Upper lobe of right lung (tissue), 1 donor: ENCODE measurements at regions not wholly inside any gene's neighbourhood (a gene's known extent, or its start where the extent isn't known, plus 50 kb on each side); places are given as distances from the start of the nearest gene placed in this dataset.

ENCODE experiments used
- ATAC-seq: fragments of 200-7000 bp; cut with Tn5 transposase; one replicate; pipeline ENCODE4 v1.9.1; 2020; ENCODE audit warnings: mild to moderate bottlenecking, moderate library complexity
- DNase-seq: peaks from one replicate; pipeline ENCODE4 v3.0.0-alpha.2; 2020
- H3K27ac ChIP-seq: fragments of 200-600 bp; one replicate; pipeline ENCODE4 v1.8.0; 2022
- H3K27me3 ChIP-seq: fragments of 200-600 bp; one replicate; pipeline ENCODE4 v1.8.0; 2022; ENCODE audit warnings: mild to moderate bottlenecking
- H3K36me3 ChIP-seq: fragments of 200-600 bp; one replicate; pipeline ENCODE4 v1.8.0; 2022
- H3K4me1 ChIP-seq: fragments of 200-600 bp; one replicate; pipeline ENCODE4 v1.8.0; 2022
- H3K4me3 ChIP-seq: fragments of 200-600 bp; one replicate; pipeline ENCODE4 v1.8.0; 2022; ENCODE audit warnings: mild to moderate bottlenecking
- H3K9me3 ChIP-seq: fragments of 200-600 bp; one replicate; pipeline ENCODE4 v1.8.0; 2022
- CTCF ChIP-seq: fragments of 200-600 bp; IDR thresholded peaks from one replicate; pipeline ENCODE4 v1.8.0; 2022; ENCODE audit warnings: antibody characterized with exemption
- intact Hi-C: fragments of 100-400 bp; cut with DNase I; formaldehyde crosslinking; loops from one replicate; pipeline ENCODE4 v1.11.0; 2022
- donor health status: DM: no; HTN: yes; CAD: no; lungs with severe emphysema.

GRCh38 chr1:188432427-188432826, 1603.7 kb downstream of the PLA2G4A start:
- Histone ChIP-seq H3K36me3 (no peaks in the 10 kb centered on the region), H3K9me3 (no peaks in the 10 kb centered on the region), H3K4me1 (no peaks in the 10 kb centered on the region), H3K27me3 (no peaks in the 10 kb centered on the region), H3K4me3 (no peak overlapping the region), H3K27ac (no peak overlapping the region)
- TF ChIP-seq CTCF = no peak
- ATAC-seq (no peak), DNase-seq (no peak)
- intact Hi-C loops = no loop called here

GRCh38 chr1:188433425-188433824, 1604.7 kb downstream of the PLA2G4A start:
- no peaks in the 10 kb centered on the region for H3K27me3 ChIP-seq
- H3K4me1 ChIP-seq = no peaks in the 10 kb centered on the region
- DNase-seq (no peak), ATAC-seq (no peak)
- H3K9me3 ChIP-seq = no peaks in the 10 kb centered on the region
- no peak for TF ChIP-seq CTCF
- H3K36me3 ChIP-seq = no peaks in the 10 kb centered on the region
- intact Hi-C loops = no loop called here
- no peak overlapping the region for H3K27ac ChIP-seq
- no peak overlapping the region for H3K4me3 ChIP-seq

GRCh38 chr1:188444526-188444925, 1615.8 kb downstream of the PLA2G4A start:
- DNase-seq (no peak), ATAC-seq (no peak)
- Histone ChIP-seq H3K27me3 (no peaks in the 10 kb centered on the region), H3K9me3 (no peaks in the 10 kb centered on the region), H3K4me3 (no peak overlapping the region), H3K36me3 (no peaks in the 10 kb centered on the region), H3K4me1 (no peaks in the 10 kb centered on the region), H3K27ac (no peak overlapping the region)
- no peak for TF ChIP-seq CTCF
- intact Hi-C loops = no loop called here

GRCh38 chr1:188462837-188463236, 1634.1 kb downstream of the PLA2G4A start:
- intact Hi-C loops = no loop called here
- no peak for DNase-seq
- no peak overlapping the region for H3K27ac ChIP-seq
- TF ChIP-seq CTCF = no peak
- ATAC-seq = no peak
- no peaks in the 10 kb centered on the region for H3K9me3 ChIP-seq
- H3K27me3 ChIP-seq = no peaks in the 10 kb centered on the region
- no peaks in the 10 kb centered on the region for H3K4me1 ChIP-seq
- no peak overlapping the region for H3K4me3 ChIP-seq
- H3K36me3 ChIP-seq = no peaks in the 10 kb centered on the region

GRCh38 chr1:188463919-188464318, 1635.2 kb downstream of the PLA2G4A start:
- H3K9me3 ChIP-seq = no peaks in the 10 kb centered on the region
- DNase-seq (no peak), ATAC-seq (no peak)
- no peaks in the 10 kb centered on the region for H3K27me3 ChIP-seq
- no peaks in the 10 kb centered on the region for H3K36me3 ChIP-seq
- no peak overlapping the region for H3K27ac ChIP-seq
- intact Hi-C loops = no loop called here
- no peak for TF ChIP-seq CTCF
- no peaks in the 10 kb centered on the region for H3K4me1 ChIP-seq
- H3K4me3 ChIP-seq = no peak overlapping the region

- H3K4me3 ChIP-seq = no peak overlapping the region
- DNase-seq (no peak), ATAC-seq (no peak)
- no peak for TF ChIP-seq CTCF
- no peaks in the 10 kb centered on the region for H3K27me3 ChIP-seq
- H3K9me3 ChIP-seq = no peaks in the 10 kb centered on the region
- H3K27ac ChIP-seq = no peak overlapping the region
- intact Hi-C loops = no loop called here
- H3K36me3 ChIP-seq = no peaks in the 10 kb centered on the region
- no peaks in the 10 kb centered on the region for H3K4me1 ChIP-seq
These were observed 1637.8 kb downstream of the PLA2G4A start for GRCh38 chr1:188466539-188466938.
